Middle frontal gyrus (tissue), 1 donor: ENCODE measurements at regions not wholly inside any gene's neighbourhood (a gene's known extent, or its start where the extent isn't known, plus 50 kb on each side); places are given as distances from the start of the nearest gene placed in this dataset.
"Not testable (repeated sequence)": the region's sequence is repeated elsewhere in the genome, so short reads cannot be mapped to it uniquely, and the experiment has no call there.

Source experiments
- DNase-seq: peaks from one replicate; pipeline ENCODE4 v3.0.0-alpha.2; 2015; ENCODE audit warnings: low spot score; ENCODE audit errors: extremely low spot score

GRCh38 chr6:12476484-12476883 lies 186.3 kb downstream of the EDN1 start:
- DNase-seq: no peak

- DNase-seq: no peak
Observed at GRCh38 chr6:12477616-12478015, 187.5 kb downstream of the EDN1 start.

GRCh38 chr6:12478921-12479320 lies 188.8 kb downstream of the EDN1 start:
- DNase-seq: no peak

- no peak for DNase-seq
Observed at GRCh38 chr6:12479451-12479850, 189.3 kb downstream of the EDN1 start.

- no peak for DNase-seq
Observed at GRCh38 chr6:12479881-12480280, 189.7 kb downstream of the EDN1 start.

GRCh38 chr6:12480379-12480778 lies 190.2 kb downstream of the EDN1 start:
- no peak for DNase-seq

GRCh38 chr6:12481292-12481691 lies 191.1 kb downstream of the EDN1 start:
- no peak for DNase-seq

- no peak for DNase-seq
Observed at GRCh38 chr6:12481850-12482249, 191.7 kb downstream of the EDN1 start.

- no peak for DNase-seq
Observed at GRCh38 chr6:12482386-12483375, 192.5 kb downstream of the EDN1 start.

GRCh38 chr6:12483712-12484111 lies 193.6 kb downstream of the EDN1 start:
- no peak for DNase-seq

- DNase-seq: no peak
Observed at GRCh38 chr6:12484519-12484918, 194.4 kb downstream of the EDN1 start.

GRCh38 chr6:12485226-12485764 lies 195.1 kb downstream of the EDN1 start:
- DNase-seq: no peak

GRCh38 chr6:12485837-12486236 lies 195.7 kb downstream of the EDN1 start:
- DNase-seq: no peak

- no peak for DNase-seq
Observed at GRCh38 chr6:12490351-12490903, 200.3 kb downstream of the EDN1 start.

GRCh38 chr6:12490904-12491571 lies 200.9 kb downstream of the EDN1 start:
- no peak for DNase-seq

GRCh38 chr6:12492929-12493328 lies 202.8 kb downstream of the EDN1 start:
- DNase-seq: not testable (repeated sequence)

- no peak for DNase-seq
Observed at GRCh38 chr6:12493446-12493845, 203.3 kb downstream of the EDN1 start.

GRCh38 chr6:12494161-12494560 lies 204.0 kb downstream of the EDN1 start:
- DNase-seq: no peak

GRCh38 chr6:12501990-12502389 lies 211.8 kb downstream of the EDN1 start:
- DNase-seq: no peak

GRCh38 chr6:12504325-12504966 lies 212.1 kb upstream of the PHACTR1 start:
- no peak for DNase-seq

GRCh38 chr6:12505486-12505885 lies 211.1 kb upstream of the PHACTR1 start:
- no peak for DNase-seq
